Retinal pigment epithelial cell (primary cell): ENCODE measurements at regions not wholly inside any gene's neighbourhood (a gene's known extent, or its start where the extent isn't known, plus 50 kb on each side); places are given as distances from the start of the nearest gene placed in this dataset.
A peak's percentile ranks its signal among the peaks of the same experiment; 100 is the strongest.

Source experiments
- DNase-seq: peaks from one replicate; pipeline ENCODE4 v3.0.0-alpha.2; 2010; ENCODE audit warnings: low read depth
- H3K4me3 ChIP-seq: 2 replicates; pipeline ENCODE4 v1.5.1; 2011; ENCODE audit warnings: mild to moderate bottlenecking, low read length, control low read depth, moderate library complexity
- TF ChIP-seq, protein P1 (sequence below): conservative IDR thresholded peaks from 2 replicates; pipeline ENCODE4 v1.5.1; 2011; ENCODE audit warnings: low read depth, low read length, control low read depth, inconsistent platforms

DNA sequence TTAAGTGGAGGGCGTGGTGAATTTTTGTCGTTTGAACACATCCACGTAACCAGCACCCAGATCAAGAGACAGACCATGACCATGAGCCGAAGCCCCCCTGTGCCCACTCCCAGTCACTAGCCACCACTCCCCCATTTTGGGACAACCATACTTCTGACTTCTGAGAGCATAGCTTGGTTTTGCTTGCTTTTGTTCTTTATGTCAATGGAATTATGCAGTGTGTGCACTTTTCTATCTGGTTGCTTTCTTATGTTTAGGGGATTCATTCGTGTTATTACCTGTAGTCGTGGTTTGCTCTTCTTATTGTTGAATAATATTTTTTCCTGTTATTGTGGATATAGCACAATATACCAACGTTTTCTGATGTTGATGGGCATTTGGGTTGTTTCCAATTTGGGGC lies 141.7 kb downstream of the GLI2 start:
- DNase-seq: no peak
- TF ChIP-seq, protein P1, sequence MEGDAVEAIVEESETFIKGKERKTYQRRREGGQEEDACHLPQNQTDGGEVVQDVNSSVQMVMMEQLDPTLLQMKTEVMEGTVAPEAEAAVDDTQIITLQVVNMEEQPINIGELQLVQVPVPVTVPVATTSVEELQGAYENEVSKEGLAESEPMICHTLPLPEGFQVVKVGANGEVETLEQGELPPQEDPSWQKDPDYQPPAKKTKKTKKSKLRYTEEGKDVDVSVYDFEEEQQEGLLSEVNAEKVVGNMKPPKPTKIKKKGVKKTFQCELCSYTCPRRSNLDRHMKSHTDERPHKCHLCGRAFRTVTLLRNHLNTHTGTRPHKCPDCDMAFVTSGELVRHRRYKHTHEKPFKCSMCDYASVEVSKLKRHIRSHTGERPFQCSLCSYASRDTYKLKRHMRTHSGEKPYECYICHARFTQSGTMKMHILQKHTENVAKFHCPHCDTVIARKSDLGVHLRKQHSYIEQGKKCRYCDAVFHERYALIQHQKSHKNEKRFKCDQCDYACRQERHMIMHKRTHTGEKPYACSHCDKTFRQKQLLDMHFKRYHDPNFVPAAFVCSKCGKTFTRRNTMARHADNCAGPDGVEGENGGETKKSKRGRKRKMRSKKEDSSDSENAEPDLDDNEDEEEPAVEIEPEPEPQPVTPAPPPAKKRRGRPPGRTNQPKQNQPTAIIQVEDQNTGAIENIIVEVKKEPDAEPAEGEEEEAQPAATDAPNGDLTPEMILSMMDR: no peak
- no peak overlapping the region for H3K4me3 ChIP-seq

DNA sequence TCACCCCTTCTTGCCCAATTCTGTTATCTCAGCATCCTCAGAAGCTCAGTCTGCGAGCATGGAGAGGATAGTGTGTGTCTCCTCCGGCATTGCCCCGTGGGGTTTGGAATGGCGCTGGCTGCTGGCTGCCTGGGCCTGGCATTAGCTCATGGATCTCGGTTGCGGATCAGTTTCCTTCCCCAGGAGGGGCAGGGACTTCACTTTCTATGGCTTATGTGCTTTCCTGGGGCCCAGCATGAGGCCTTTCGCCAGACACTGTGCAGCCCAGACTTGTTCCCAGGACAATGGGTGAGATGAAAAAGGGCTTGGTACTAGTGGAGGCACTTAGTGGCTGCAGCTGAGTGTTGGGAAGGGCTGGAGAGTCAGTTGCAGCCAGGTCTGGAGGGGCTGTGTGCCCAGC lies 143.3 kb downstream of the GLI2 start:
- H3K4me3 ChIP-seq: no peak overlapping the region
- TF ChIP-seq, protein P1: no peak
- DNase-seq: no peak

DNA sequence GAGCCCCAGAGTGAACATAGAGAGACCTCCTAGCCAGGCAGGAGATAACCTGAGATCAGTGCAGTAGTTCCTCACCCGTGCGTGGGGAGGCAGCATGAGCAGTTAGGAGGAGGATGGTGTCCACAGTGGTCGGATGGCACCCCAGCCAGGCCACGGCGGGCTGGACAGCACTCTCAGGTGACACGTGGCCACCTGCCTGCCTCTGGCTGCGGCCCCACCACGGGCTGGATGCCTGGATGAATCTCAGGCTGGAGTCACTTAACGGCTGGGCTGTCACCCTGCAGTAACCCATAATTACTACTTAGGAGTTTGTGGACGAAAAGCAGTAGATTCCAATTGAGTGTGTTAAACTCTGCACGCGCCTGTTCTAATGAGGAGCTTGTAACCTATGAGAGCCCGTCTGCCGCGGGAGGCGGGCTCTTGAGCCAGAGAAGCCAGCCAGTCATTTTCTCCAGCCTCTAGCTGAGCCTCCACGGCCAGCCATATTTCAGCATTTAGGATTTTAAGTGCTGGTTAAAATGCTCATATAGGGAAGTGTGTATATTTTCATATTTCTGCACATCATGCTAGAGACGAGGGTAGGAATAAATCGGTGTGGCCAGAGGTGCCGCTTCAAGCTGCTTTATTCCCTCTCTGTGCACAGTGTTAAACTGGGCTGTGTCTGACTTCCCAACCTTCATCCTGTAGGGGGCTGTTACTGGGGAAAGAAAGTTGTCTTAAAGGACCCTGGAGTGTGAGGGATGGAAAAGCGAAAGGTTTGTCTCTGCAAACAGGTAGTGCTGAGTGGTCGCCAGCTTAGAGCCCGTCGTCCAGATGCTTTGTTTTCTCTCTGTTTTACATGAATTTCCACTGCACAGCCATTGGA lies 144.0 kb downstream of the GLI2 start:
- TF ChIP-seq, protein P1: peak; percentile 37
- H3K4me3 ChIP-seq: peak overlapping the region; percentile 28
- DNase-seq: peak; percentile 55

DNA sequence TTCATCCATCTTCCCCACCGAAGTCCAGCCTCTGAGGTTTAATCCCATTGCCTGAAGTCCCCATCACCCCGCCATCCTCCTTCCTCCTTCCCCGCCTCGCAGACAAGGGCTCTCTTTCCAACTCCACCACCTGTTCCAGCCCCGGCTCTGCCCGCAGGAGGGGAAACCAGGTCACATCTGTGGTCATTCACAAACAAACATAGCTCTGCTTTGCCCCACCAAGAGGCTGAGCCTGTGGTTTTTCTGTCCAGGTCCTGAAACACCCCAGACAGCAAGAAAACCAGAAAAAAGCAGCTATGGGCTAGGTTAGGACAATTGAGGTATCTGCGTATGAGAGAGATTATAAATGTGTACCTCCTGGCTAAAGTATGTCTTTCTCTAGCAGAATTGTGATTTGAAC lies 144.7 kb downstream of the GLI2 start:
- H3K4me3 ChIP-seq: no peak overlapping the region
- TF ChIP-seq, protein P1: no peak
- DNase-seq: no peak

DNA sequence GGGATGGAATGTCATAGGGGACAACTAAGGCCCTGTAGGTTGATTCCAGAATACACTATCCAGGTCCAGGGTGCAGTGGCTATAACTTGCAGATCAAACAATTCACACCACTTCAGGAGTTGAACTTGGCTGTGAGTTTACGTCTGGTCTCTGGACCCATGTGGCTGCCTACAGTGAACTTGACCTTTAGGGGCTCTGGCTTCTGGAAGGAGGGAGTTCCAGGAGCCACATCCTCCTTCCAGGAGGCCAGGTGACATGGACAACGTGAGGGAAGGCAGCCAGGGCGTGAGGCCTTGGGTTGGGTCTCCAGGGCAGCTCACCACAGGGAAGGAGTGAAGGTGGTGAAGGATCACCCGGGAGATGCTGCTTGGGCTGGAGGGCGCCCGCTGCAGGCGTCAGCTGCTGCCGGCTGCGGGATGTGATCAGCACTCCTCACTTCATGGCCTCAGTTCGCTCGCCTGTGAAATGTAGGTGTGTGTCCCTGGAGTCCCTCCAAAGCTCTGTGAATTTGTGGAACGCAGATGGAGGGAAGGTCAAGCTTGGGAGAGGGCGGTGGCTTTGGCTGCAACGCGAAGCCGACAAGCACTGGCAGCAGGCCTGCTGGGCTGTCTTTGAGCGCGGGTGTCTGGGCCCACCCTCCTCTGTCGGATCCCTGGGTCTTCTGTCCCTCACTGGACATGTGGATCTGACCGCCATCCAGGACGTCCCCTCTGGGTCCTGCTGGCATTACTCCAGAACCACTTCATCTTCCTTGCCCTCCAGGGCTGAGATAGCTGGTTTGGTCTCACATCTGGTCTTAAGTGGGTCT lies 146.5 kb downstream of the GLI2 start:
- H3K4me3 ChIP-seq: no peak overlapping the region
- TF ChIP-seq, protein P1: no peak
- no peak for DNase-seq

DNA sequence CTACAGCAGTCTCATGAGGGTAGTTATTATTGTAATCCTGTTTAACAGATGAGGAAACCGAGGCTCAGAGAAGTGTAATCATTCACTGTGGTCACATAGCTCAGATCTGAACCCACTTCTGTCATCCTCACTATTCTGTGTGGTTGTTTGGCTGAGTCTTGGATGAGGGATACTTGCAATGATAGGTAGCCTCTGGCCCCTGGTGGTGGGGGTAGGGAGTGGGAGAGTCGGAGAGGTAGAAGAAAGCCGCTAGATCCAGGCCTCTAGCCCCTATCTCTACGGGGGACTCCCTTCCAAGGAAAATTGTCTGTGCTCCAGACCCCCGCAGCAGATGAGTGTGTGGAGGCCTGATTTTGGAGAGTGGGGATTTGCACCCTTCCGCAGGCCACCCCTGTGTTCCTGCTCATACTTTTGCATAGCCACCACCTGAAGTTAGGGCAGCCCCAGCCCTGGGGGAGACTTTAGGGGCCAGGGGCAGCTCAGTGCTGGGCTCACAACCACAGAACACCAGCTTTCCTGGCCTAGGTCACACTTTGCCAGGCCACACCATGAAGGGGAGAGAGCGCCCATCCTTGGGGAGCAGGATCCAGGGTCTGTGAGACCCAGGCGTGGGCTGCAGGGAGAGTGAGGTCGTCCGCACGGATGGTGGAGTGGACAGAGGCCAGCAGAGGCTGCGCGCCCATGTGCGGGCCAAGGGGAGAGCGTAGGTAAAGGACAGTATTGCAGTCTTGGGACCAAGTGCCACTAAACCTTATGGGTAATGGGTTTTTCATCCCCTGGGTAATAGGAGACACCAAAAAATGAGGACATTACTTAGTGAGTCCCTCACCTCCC lies 148.2 kb downstream of the GLI2 start:
- H3K4me3 ChIP-seq: no peak overlapping the region
- TF ChIP-seq, protein P1: no peak
- no peak for DNase-seq
